NT2/D1 (cell line): ENCODE measurements at regions not wholly inside any gene's neighbourhood (a gene's known extent, or its start where the extent isn't known, plus 50 kb on each side); places are given as distances from the start of the nearest gene placed in this dataset.

Source experiments
- DNase-seq: peaks from one replicate; pipeline ENCODE4 v3.0.0-alpha.2; 2011; ENCODE audit warnings: low read depth, low spot score
- H3K27me3 ChIP-seq: 2 replicates; pipeline ENCODE4 v1.6.0; 2011; ENCODE audit warnings: mild to moderate bottlenecking; ENCODE audit not compliant: insufficient read length, insufficient read depth
- H3K36me3 ChIP-seq: 2 replicates; pipeline ENCODE4 v1.6.1; 2011; ENCODE audit warnings: mild to moderate bottlenecking, low read length, mixed read lengths; ENCODE audit not compliant: insufficient read depth, insufficient read length
- H3K4me1 ChIP-seq: 2 replicates; pipeline ENCODE4 v1.5.1; 2011; ENCODE audit not compliant: insufficient read depth, insufficient read length
- H3K4me3 ChIP-seq: 2 replicates; pipeline ENCODE4 v1.5.1; 2011; ENCODE audit warnings: low read depth; ENCODE audit not compliant: insufficient read length
- H3K9ac ChIP-seq: 2 replicates; pipeline ENCODE4 v1.6.0; 2011; ENCODE audit warnings: low read depth; ENCODE audit not compliant: insufficient read length
- H3K9me3 ChIP-seq: 2 replicates; pipeline ENCODE4 v1.5.1; 2011; ENCODE audit warnings: mild to moderate bottlenecking, low read length; ENCODE audit not compliant: insufficient read depth
- SUZ12 ChIP-seq: IDR thresholded peaks from 2 replicates; pipeline ENCODE4 v1.6.1; 2011; ENCODE audit not compliant: insufficient read length, insufficient read depth; ENCODE audit errors: extremely low read depth
- YY1 ChIP-seq: IDR thresholded peaks from 2 replicates; pipeline ENCODE4 v1.6.1; 2011; ENCODE audit not compliant: insufficient read length, insufficient read depth
- ZNF274 ChIP-seq: IDR thresholded peaks from 2 replicates; pipeline ENCODE4 v1.6.1; 2011; ENCODE audit warnings: mild to moderate bottlenecking, low read depth, low read length

DNA sequence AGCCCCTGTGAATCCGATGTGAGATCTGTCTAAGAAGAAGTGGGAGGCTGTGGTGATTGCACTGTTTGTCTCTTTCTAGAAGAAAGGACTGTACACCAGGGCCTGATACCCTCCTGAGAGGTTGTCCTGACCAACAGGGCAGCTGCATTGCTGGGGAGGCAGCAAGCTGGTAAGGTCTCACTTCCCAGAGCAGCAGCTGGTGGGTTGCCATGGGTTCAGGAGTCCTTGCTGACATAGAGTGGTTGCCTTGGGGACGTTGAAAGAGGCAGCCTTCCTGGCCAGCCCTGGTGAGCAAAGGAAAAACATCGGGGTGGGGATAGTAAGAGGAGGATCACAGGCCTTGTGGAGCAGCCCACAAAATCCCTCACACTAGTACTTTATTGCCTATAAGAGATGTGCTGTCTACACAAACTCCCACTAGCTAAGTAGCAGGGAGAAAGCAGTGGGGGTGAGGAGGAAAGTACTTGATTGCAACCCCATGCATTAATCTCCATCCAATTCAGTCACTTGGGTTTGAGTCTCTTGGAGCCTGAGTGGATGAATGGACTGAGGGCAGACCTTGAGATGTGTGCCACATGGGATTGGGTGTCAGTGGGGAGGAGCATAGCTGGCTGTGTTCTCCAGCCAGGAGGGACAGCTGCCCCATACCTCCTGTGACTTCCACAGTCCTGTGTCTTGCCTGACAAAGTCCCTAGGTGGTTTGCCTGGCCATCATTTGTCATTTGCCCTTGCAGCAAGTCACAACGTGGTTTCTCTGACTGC lies 143.8 kb upstream of the RPL38 start:
- H3K4me1 ChIP-seq = peaks cover 3% of the 10 kb centered on the region
- no peaks in the 10 kb centered on the region for H3K27me3 ChIP-seq
- no peak for TF ChIP-seq SUZ12
- no peak overlapping the region for H3K9ac ChIP-seq
- H3K9me3 ChIP-seq = peaks cover 8% of the 10 kb centered on the region; the same call in 1 of the 2 replicates
- no peak overlapping the region for H3K4me3 ChIP-seq
- no peaks in the 10 kb centered on the region for H3K36me3 ChIP-seq
- no peak for DNase-seq

DNA sequence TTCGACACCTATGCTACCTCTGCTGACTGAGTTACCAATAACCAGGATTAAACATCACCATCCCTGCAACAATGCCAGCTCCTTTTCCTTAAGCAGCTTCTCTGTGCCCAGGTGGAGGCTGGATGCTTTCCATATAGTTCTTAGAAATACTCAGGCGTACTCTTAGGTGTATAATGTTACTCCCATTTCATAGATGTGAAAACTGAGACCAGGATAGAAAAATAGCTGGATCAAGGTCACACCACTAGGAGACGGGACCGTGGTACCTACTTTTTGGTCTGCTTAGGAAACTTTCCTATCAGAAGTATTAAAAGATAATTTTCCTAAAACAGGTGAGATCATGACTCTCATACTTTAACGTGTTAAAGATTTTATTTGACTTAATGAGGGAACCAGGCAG lies 141.7 kb upstream of the RPL38 start:
- no peak overlapping the region for H3K9ac ChIP-seq
- H3K9me3 ChIP-seq = peaks cover 8% of the 10 kb centered on the region; the same call in 1 of the 2 replicates
- H3K4me3 ChIP-seq = no peak overlapping the region
- H3K4me1 ChIP-seq = no peaks in the 10 kb centered on the region
- H3K36me3 ChIP-seq = no peaks in the 10 kb centered on the region
- DNase-seq = no peak
- TF ChIP-seq SUZ12 (no peak), ZNF274 (no peak), YY1 (no peak)
- no peaks in the 10 kb centered on the region for H3K27me3 ChIP-seq

DNA sequence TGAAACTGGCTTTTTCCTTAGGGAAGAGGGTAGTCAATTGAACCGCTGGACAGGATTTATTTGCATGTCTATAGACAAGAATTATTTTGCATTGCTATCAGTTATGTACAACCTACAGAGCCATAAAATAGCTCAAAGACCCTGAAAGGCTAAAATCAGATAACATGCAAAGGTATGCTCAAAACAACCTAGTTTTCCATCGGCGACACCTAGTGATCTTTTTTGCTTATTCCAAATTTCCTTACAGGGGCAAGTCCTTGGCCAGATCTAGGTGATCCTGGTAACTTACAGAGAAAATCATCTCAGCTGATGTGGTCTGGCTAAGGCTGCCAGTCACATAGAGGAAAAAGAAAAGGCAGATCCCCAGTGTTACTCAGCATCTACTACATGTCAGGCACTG lies 141.2 kb upstream of the RPL38 start:
- Histone ChIP-seq H3K4me1 (no peaks in the 10 kb centered on the region), H3K9me3 (peaks cover 8% of the 10 kb centered on the region; the same call in 1 of the 2 replicates), H3K36me3 (no peaks in the 10 kb centered on the region), H3K27me3 (no peaks in the 10 kb centered on the region), H3K9ac (no peak overlapping the region), H3K4me3 (no peak overlapping the region)
- TF ChIP-seq SUZ12 (no peak), ZNF274 (no peak), YY1 (no peak)
- no peak for DNase-seq

DNA sequence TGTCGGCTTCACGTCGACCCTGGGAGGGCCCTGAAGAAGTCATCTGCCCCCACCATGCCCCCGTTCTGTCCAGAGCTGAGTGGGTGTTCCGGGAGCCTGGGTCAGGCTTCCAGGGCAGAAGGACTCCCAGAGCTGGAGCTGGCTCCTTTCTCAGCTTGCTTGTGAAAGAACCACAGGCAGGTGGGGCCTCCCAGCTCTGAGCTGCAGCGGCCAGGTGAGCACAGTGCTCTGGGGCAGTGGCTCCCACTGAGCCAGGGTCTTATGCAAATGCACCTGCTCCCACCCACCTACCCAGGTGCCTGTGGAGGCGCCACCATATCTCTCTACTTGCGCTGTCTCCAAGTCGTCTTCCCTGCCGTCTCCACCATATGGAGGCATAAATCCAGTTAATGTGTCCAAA lies 140.0 kb upstream of the RPL38 start:
- DNase-seq = no peak
- H3K9me3 ChIP-seq = peaks cover 8% of the 10 kb centered on the region; the same call in 1 of the 2 replicates
- TF ChIP-seq YY1 = no peak
- TF ChIP-seq ZNF274 = no peak
- no peak for TF ChIP-seq SUZ12
- no peaks in the 10 kb centered on the region for H3K27me3 ChIP-seq
- H3K9ac ChIP-seq = no peak overlapping the region
- no peaks in the 10 kb centered on the region for H3K4me1 ChIP-seq
- no peak overlapping the region for H3K4me3 ChIP-seq
- H3K36me3 ChIP-seq = no peaks in the 10 kb centered on the region

DNA sequence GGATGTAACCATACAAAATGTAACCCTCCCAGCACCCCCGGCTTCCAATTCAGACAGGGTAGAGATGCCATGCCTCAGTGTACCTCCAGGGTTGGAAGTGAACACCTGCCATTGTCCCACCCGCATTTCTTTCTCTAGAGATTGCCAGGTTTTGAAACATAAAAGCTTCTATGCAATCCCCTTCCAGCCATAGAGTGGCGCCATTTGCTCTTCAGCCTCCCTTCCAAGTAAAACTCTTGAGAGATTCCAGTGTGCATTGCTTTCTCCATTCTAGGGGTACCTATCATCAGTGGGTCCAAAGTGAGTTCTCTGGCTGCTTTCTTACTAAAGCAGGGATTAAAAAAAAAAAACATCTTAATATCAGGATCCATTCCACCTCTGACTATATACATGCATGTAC lies 133.1 kb upstream of the RPL38 start:
- no peak for DNase-seq
- Histone ChIP-seq H3K36me3 (no peaks in the 10 kb centered on the region), H3K9me3 (peaks cover 4% of the 10 kb centered on the region; the same call in 1 of the 2 replicates), H3K4me1 (no peaks in the 10 kb centered on the region), H3K9ac (no peak overlapping the region), H3K27me3 (peaks cover 2% of the 10 kb centered on the region), H3K4me3 (no peak overlapping the region)
- TF ChIP-seq YY1 (no peak), SUZ12 (no peak), ZNF274 (no peak)

DNA sequence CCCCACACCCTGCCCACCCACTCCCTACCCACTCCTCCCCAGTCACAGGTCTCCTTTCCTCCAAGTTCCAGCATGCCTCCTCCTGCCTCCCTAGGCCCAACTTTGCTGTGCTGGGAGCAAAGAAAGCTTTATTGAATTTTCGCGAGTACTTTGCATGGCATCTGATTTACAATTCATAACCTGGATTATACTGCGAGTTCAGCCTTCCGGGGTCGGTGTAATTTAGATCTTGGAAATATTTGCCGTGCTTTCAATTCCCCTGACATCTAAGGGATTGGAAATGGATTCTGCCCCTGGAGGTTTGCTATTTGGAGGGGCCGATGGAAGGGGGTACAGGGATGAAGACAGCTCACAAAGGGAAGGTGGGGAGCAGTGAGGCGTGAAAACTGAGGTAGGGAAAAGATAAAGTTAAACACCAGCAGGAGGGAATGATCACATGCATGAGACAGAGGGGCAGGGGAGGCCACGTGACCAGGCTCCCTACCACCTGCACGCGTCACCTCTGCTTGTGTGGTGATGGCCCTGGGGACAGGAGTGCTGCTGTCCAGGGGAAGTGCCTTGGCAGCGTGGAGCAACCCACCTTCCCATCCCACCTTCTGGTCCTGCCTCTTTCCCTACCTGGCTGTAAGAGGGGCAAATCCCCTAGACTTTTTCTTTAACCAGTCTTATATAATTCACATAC lies 132.3 kb upstream of the RPL38 start:
- Histone ChIP-seq H3K9me3 (peaks cover 4% of the 10 kb centered on the region; the same call in 1 of the 2 replicates), H3K27me3 (peaks cover 2% of the 10 kb centered on the region), H3K4me3 (no peak overlapping the region), H3K36me3 (no peaks in the 10 kb centered on the region), H3K9ac (no peak overlapping the region), H3K4me1 (no peaks in the 10 kb centered on the region)
- TF ChIP-seq YY1 (no peak), ZNF274 (no peak), SUZ12 (no peak)
- DNase-seq = no peak

DNA sequence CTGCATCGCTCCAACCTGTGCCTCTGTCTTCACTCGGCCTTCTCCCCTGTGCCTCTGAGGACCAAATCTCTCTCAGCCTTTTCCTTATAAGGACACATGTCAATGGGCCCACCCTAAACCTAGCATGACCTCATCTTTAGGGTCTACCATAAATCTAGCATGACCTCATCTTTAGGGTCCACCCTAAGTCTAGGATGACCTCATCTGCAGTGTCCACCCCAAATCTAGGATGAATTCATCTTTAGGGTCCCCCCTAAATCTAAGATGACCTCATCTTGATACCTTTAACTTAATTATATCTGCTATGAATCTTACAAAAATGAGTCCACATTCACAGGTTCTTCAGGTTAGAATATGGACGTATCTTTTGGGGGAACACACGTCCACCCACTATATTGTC lies 131.1 kb upstream of the RPL38 start:
- Histone ChIP-seq H3K4me1 (no peaks in the 10 kb centered on the region), H3K27me3 (peaks cover 2% of the 10 kb centered on the region), H3K9me3 (peaks cover 4% of the 10 kb centered on the region; the same call in 1 of the 2 replicates), H3K36me3 (no peaks in the 10 kb centered on the region), H3K9ac (no peak overlapping the region), H3K4me3 (no peak overlapping the region)
- TF ChIP-seq ZNF274 (no peak), YY1 (no peak), SUZ12 (no peak)
- no peak for DNase-seq
